22Rv1 (cell line): ENCODE measurements at regions not wholly inside any gene's neighbourhood (a gene's known extent, or its start where the extent isn't known, plus 50 kb on each side); places are given as distances from the start of the nearest gene placed in this dataset.
"Not testable (repeated sequence)": the region's sequence is repeated elsewhere in the genome, so short reads cannot be mapped to it uniquely, and the experiment has no call there.

Experiments used
- ZFX ChIP-seq: fragments of 450-650 bp; IDR thresholded peaks from 2 replicates; pipeline ENCODE4 v1.6.1; 2017; ENCODE audit warnings: antibody characterized with exemption, borderline replicate concordance
- TF ChIP-seq, protein P1 (sequence below): fragments of 450-650 bp; IDR thresholded peaks from 2 replicates; pipeline ENCODE4 v1.5.1; 2017; ENCODE audit warnings: mild to moderate bottlenecking

DNA sequence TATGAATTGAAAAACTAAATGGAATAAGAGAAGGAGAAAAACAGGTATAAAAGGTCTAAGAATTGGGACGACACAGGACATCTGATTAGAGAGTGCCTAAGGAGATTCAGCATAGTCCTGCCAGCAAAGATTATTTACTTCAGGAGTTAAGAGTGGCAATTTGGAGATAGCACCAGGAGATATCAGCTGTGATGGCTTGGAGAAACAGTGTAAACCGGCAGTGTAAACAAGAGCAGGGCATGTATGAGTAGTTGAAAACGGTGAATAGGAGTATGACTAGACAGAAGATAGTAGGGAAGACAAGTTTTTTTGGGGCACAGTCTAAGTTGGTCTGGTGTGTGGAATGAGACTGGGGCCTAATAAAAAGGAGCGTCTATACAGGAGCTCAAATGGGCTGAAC is 924.9 kb downstream of the QKI start:
- TF ChIP-seq, protein P1, sequence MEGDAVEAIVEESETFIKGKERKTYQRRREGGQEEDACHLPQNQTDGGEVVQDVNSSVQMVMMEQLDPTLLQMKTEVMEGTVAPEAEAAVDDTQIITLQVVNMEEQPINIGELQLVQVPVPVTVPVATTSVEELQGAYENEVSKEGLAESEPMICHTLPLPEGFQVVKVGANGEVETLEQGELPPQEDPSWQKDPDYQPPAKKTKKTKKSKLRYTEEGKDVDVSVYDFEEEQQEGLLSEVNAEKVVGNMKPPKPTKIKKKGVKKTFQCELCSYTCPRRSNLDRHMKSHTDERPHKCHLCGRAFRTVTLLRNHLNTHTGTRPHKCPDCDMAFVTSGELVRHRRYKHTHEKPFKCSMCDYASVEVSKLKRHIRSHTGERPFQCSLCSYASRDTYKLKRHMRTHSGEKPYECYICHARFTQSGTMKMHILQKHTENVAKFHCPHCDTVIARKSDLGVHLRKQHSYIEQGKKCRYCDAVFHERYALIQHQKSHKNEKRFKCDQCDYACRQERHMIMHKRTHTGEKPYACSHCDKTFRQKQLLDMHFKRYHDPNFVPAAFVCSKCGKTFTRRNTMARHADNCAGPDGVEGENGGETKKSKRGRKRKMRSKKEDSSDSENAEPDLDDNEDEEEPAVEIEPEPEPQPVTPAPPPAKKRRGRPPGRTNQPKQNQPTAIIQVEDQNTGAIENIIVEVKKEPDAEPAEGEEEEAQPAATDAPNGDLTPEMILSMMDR = not testable (repeated sequence)
- not testable (repeated sequence) for TF ChIP-seq ZFX
